SKM-1 (cell line): ENCODE measurements at regions not wholly inside any gene's neighbourhood (a gene's known extent, or its start where the extent isn't known, plus 50 kb on each side); places are given as distances from the start of the nearest gene placed in this dataset.

Experiments
- DNase-seq: peaks from one replicate; lab custom pipeline; 2025; ENCODE audit not compliant: unreplicated experiment; lab: John Stamatoyannopoulos, UW

- no peak for DNase-seq
Observed at GRCh38 chr5:77569409-77569808, 69.1 kb downstream of the OTP start.

- no peak for DNase-seq
Observed at GRCh38 chr5:77568555-77568954, 70.0 kb downstream of the OTP start.

GRCh38 chr5:77568082-77568481 is 70.4 kb downstream of the OTP start:
- DNase-seq, result peak; percentile 3

- no peak for DNase-seq
Observed at GRCh38 chr5:77563475-77563874, 71.4 kb upstream of the WDR41 start.

GRCh38 chr5:77561965-77562364 is 69.8 kb upstream of the WDR41 start:
- DNase-seq, result no peak

GRCh38 chr5:77560677-77561263 is 68.7 kb upstream of the WDR41 start:
- peak; percentile 8 for DNase-seq

GRCh38 chr5:77558266-77558665 is 66.2 kb upstream of the WDR41 start:
- no peak for DNase-seq

GRCh38 chr5:77550406-77550805 is 58.3 kb upstream of the WDR41 start:
- DNase-seq, result no peak

GRCh38 chr5:77545285-77545684 is 53.2 kb upstream of the WDR41 start:
- DNase-seq, result no peak
